ENCODE measurements at regions not wholly inside any gene's neighbourhood (a gene's known extent, or its start where the extent isn't known, plus 50 kb on each side); places are given as distances from the start of the nearest gene placed in this dataset.

DNA sequence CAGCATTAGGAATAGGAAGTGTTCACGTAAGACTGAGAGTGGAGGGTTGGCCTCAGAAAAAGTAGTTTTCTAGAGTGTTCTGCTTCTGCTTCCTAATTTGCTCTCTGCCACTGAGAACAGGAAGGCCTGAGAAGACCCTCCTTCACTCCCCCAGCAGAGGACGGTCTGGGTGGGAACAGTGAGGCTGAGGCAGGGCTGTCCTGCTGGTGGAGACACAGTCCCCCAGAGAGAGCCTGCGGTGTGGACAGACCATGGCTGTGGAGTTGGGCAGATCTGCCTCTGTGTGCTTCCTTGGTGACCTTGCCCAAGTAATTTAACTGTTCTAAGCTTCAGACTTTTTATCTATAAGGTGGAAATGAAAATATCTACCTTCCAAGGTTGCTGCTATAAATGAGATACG lies 182.3 kb downstream of the DACT1 start:
- Histone ChIP-seq H3K27ac (ENCODE audit: low read length) (no peak overlapping the region), H3K36me3 (ENCODE audit: insufficient read depth, low read length) (no peaks in the 10 kb centered on the region), H4K20me1 (ENCODE audit: insufficient read depth) (no peaks in the 10 kb centered on the region), H3F3A (ENCODE audit: insufficient read depth, low read length, poor library complexity, severe bottlenecking) (no peaks in the 10 kb centered on the region), H3K27me3 (ENCODE audit: insufficient read depth, low read depth, low read length) (no peaks in the 10 kb centered on the region), H3K9ac (ENCODE audit: low read length) (no peak overlapping the region), H3K79me2 (replicated peaks; ENCODE audit: insufficient read depth, low read length) (no peaks in the 10 kb centered on the region), H2AFZ (ENCODE audit: low read depth, low read length) (no peak overlapping the region), H3K9me2 (ENCODE audit: insufficient read depth, low read length) (no peaks in the 10 kb centered on the region), H3K4me2 (ENCODE audit: low read length) (no peak overlapping the region), H3K4me3 (ENCODE audit: low read length) (no peak overlapping the region), H3K9me3 (ENCODE audit: low read length) (no peaks in the 10 kb centered on the region)
- TF ChIP-seq, protein P1, sequence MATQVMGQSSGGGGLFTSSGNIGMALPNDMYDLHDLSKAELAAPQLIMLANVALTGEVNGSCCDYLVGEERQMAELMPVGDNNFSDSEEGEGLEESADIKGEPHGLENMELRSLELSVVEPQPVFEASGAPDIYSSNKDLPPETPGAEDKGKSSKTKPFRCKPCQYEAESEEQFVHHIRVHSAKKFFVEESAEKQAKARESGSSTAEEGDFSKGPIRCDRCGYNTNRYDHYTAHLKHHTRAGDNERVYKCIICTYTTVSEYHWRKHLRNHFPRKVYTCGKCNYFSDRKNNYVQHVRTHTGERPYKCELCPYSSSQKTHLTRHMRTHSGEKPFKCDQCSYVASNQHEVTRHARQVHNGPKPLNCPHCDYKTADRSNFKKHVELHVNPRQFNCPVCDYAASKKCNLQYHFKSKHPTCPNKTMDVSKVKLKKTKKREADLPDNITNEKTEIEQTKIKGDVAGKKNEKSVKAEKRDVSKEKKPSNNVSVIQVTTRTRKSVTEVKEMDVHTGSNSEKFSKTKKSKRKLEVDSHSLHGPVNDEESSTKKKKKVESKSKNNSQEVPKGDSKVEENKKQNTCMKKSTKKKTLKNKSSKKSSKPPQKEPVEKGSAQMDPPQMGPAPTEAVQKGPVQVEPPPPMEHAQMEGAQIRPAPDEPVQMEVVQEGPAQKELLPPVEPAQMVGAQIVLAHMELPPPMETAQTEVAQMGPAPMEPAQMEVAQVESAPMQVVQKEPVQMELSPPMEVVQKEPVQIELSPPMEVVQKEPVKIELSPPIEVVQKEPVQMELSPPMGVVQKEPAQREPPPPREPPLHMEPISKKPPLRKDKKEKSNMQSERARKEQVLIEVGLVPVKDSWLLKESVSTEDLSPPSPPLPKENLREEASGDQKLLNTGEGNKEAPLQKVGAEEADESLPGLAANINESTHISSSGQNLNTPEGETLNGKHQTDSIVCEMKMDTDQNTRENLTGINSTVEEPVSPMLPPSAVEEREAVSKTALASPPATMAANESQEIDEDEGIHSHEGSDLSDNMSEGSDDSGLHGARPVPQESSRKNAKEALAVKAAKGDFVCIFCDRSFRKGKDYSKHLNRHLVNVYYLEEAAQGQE (IDR thresholded peaks at IDR 0.05; ENCODE audit: borderline replicate concordance): no peak
- TF ChIP-seq EP300 (conservative IDR thresholded peaks at IDR 0.05; ENCODE audit: poor library complexity, severe bottlenecking) (no peak), SMC3 (conservative IDR thresholded peaks at IDR 0.05; ENCODE audit: poor library complexity) (no peak), POLR2AphosphoS5 (IDR thresholded peaks at IDR 0.05) (no peak), TAF1 (IDR thresholded peaks at IDR 0.05; ENCODE audit: low read depth) (no peak), MXI1 (conservative IDR thresholded peaks at IDR 0.05; ENCODE audit: poor library complexity, severe bottlenecking) (no peak), EZH2 (IDR thresholded peaks at IDR 0.05; ENCODE audit: borderline replicate concordance, insufficient read depth, low read length, poor library complexity, severe bottlenecking) (no peak), RAD21 (conservative IDR thresholded peaks at IDR 0.05) (no peak)
- TF ChIP-seq, protein P2, sequence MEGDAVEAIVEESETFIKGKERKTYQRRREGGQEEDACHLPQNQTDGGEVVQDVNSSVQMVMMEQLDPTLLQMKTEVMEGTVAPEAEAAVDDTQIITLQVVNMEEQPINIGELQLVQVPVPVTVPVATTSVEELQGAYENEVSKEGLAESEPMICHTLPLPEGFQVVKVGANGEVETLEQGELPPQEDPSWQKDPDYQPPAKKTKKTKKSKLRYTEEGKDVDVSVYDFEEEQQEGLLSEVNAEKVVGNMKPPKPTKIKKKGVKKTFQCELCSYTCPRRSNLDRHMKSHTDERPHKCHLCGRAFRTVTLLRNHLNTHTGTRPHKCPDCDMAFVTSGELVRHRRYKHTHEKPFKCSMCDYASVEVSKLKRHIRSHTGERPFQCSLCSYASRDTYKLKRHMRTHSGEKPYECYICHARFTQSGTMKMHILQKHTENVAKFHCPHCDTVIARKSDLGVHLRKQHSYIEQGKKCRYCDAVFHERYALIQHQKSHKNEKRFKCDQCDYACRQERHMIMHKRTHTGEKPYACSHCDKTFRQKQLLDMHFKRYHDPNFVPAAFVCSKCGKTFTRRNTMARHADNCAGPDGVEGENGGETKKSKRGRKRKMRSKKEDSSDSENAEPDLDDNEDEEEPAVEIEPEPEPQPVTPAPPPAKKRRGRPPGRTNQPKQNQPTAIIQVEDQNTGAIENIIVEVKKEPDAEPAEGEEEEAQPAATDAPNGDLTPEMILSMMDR (IDR thresholded peaks at IDR 0.05; ENCODE audit: poor library complexity, severe bottlenecking): no peak

DNA sequence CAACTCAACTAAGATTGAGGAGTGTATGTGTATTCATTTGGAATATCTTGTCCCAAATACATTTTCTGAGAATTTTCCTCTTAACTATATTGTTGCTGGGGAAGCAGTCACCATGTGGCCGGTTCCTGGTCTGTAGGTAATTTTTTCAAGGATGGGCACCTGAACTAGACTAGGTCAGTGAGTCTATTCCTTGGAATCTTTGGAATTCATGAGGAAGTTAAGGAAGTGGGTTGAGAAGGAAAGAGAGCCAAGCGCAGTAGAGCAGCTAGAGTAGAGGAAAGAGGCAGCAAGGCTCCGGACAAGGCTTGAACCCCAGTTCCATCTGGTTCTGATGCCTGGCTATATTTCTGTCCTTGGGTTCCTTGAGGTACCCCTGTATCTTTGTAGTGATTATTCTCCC lies 183.7 kb downstream of the DACT1 start:
- H3K4me2 ChIP-seq (ENCODE audit: low read length): no peak overlapping the region
- H2AFZ ChIP-seq (ENCODE audit: low read depth, low read length): no peak overlapping the region
- no peaks in the 10 kb centered on the region for H4K20me1 ChIP-seq (ENCODE audit: insufficient read depth)
- TF ChIP-seq EP300 (conservative IDR thresholded peaks at IDR 0.05; ENCODE audit: poor library complexity, severe bottlenecking) (no peak), MXI1 (conservative IDR thresholded peaks at IDR 0.05; ENCODE audit: poor library complexity, severe bottlenecking) (no peak), SMC3 (conservative IDR thresholded peaks at IDR 0.05; ENCODE audit: poor library complexity) (no peak), RAD21 (conservative IDR thresholded peaks at IDR 0.05) (no peak), TAF1 (IDR thresholded peaks at IDR 0.05; ENCODE audit: low read depth) (no peak), EZH2 (IDR thresholded peaks at IDR 0.05; ENCODE audit: borderline replicate concordance, insufficient read depth, low read length, poor library complexity, severe bottlenecking) (no peak), POLR2AphosphoS5 (IDR thresholded peaks at IDR 0.05) (no peak)
- TF ChIP-seq, protein P1 (IDR thresholded peaks at IDR 0.05; ENCODE audit: borderline replicate concordance): no peak
- TF ChIP-seq, protein P2 (IDR thresholded peaks at IDR 0.05; ENCODE audit: poor library complexity, severe bottlenecking): no peak
- H3K79me2 ChIP-seq (replicated peaks; ENCODE audit: insufficient read depth, low read length): no peaks in the 10 kb centered on the region
- H3K4me3 ChIP-seq (ENCODE audit: low read length): no peak overlapping the region
- H3K9me3 ChIP-seq (ENCODE audit: low read length): no peaks in the 10 kb centered on the region
- no peaks in the 10 kb centered on the region for H3F3A ChIP-seq (ENCODE audit: insufficient read depth, low read length, poor library complexity, severe bottlenecking)
- no peak overlapping the region for H3K9ac ChIP-seq (ENCODE audit: low read length)
- H3K27ac ChIP-seq (ENCODE audit: low read length): no peak overlapping the region
- no peaks in the 10 kb centered on the region for H3K36me3 ChIP-seq (ENCODE audit: insufficient read depth, low read length)
- no peaks in the 10 kb centered on the region for H3K9me2 ChIP-seq (ENCODE audit: insufficient read depth, low read length)
- no peaks in the 10 kb centered on the region for H3K27me3 ChIP-seq (ENCODE audit: insufficient read depth, low read depth, low read length)
